Right lobe of liver (tissue), 4 donors: ENCODE measurements at regions not wholly inside any gene's neighbourhood (a gene's known extent, or its start where the extent isn't known, plus 50 kb on each side); places are given as distances from the start of the nearest gene placed in this dataset.

Source experiments
- CTCF ChIP-seq, 4 donors: fragments of 200-600 bp in 3 of 4; fragments of 450-650 bp in 1 of 4; IDR thresholded peaks; one replicate each; pipeline versions ENCODE4 v1.5.1 to v1.8.0; 2016 to 2022; ENCODE audit warnings: antibody characterized with exemption in 4 of 4, mild to moderate bottlenecking in 2 of 4
- POLR2A ChIP-seq: fragments of 450-650 bp; IDR thresholded peaks from one replicate; pipeline ENCODE4 v1.6.1; 2017; ENCODE audit warnings: antibody characterized with exemption, mild to moderate bottlenecking
- donor health status: DM: no; HTN: no; CAD: no.
- donor health status: DM: no; HTN: no; CAD: no.
- donor health status: DM: no; HTN: yes; CAD: no.

- TF ChIP-seq CTCF (IDR thresholded peaks at IDR 0.05) (no peak), POLR2A (no peak)
Measured at GRCh38 chr5:2391566-2391965, 359.9 kb downstream of the IRX2 start.
